ENCODE measurements at regions not wholly inside any gene's neighbourhood (a gene's known extent, or its start where the extent isn't known, plus 50 kb on each side); places are given as distances from the start of the nearest gene placed in this dataset.

DNA sequence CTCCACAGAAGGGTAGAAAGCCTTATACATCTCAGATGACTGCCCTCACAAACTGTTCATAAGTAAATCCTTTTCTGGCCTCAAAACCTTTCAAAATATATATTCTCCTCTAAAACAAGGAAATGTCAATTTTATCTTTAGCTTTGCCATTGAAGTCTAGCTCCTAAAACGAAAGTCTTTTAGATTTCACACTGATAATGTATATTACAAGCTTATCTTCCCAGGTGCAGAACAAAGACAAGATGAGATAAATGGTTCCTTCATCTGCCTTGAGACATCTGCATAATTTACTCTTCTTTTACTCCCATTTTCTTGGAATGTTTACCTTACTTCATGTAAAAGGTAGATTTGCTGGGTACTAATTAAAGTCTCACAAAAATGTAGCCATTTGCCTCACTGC, 257.1 kb downstream of the SYT10 start:
- in situ Hi-C loops (cut with MboI), result no loop called here
- 0% methylated on average over 1 of the region's 1 CpG for WGBS (ENCODE audit: insufficient coverage, low coverage, missing lambda C conversion rate)

More for the DNA sequence above, 257.1 kb downstream of the SYT10 start:
- H3K4me2 ChIP-seq (ENCODE audit: insufficient read depth, low read length), result no peak overlapping the region
- TF ChIP-seq MEIS2 (IDR thresholded peaks at IDR 0.05; ENCODE audit: partially characterized antibody), result peak; percentile 30
- no peak for TF ChIP-seq ETS2 (tag; IDR thresholded peaks at IDR 0.05; ENCODE audit: borderline replicate concordance, poor library complexity, severe bottlenecking)
- no peak for TF ChIP-seq CBFA2T2 (conservative IDR thresholded peaks at IDR 0.05)
- TF ChIP-seq CBFA2T3 (IDR thresholded peaks at IDR 0.05), result peak; percentile 27; the same call in 1 of the 2 replicates
- TF ChIP-seq, protein P1, sequence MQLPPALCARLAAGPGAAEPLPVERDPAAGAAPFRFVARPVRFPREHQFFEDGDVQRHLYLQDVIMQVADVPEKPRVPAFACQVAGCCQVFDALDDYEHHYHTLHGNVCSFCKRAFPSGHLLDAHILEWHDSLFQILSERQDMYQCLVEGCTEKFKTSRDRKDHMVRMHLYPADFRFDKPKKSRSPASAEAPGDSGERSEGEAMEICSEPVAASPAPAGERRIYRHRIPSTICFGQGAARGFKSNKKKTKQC (CRISPR knock-in tag; IDR thresholded peaks at IDR 0.05), result no peak
- peak; percentile 52 for TF ChIP-seq ARID1B (IDR thresholded peaks at IDR 0.05)
- 0 out of 2 replicates have a peak, but pooled peaks have one; percentile 9 for TF ChIP-seq TEAD4 (IDR thresholded peaks at IDR 0.05; ENCODE audit: low read length)
- no peak for TF ChIP-seq TEAD4 (CRISPR knock-in tag; IDR thresholded peaks at IDR 0.05; ENCODE audit: borderline replicate concordance)
- TF ChIP-seq, protein P2, sequence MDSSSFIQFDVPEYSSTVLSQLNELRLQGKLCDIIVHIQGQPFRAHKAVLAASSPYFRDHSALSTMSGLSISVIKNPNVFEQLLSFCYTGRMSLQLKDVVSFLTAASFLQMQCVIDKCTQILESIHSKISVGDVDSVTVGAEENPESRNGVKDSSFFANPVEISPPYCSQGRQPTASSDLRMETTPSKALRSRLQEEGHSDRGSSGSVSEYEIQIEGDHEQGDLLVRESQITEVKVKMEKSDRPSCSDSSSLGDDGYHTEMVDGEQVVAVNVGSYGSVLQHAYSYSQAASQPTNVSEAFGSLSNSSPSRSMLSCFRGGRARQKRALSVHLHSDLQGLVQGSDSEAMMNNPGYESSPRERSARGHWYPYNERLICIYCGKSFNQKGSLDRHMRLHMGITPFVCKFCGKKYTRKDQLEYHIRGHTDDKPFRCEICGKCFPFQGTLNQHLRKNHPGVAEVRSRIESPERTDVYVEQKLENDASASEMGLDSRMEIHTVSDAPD (CRISPR knock-in tag; IDR thresholded peaks at IDR 0.05), result no peak
- TF ChIP-seq KAT7 (CRISPR knock-in tag; IDR thresholded peaks at IDR 0.05; ENCODE audit: borderline replicate concordance), result no peak
- TF ChIP-seq, protein P3, sequence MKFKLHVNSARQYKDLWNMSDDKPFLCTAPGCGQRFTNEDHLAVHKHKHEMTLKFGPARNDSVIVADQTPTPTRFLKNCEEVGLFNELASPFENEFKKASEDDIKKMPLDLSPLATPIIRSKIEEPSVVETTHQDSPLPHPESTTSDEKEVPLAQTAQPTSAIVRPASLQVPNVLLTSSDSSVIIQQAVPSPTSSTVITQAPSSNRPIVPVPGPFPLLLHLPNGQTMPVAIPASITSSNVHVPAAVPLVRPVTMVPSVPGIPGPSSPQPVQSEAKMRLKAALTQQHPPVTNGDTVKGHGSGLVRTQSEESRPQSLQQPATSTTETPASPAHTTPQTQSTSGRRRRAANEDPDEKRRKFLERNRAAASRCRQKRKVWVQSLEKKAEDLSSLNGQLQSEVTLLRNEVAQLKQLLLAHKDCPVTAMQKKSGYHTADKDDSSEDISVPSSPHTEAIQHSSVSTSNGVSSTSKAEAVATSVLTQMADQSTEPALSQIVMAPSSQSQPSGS (CRISPR knock-in tag; IDR thresholded peaks at IDR 0.05), result no peak
- 0 out of 2 replicates have a peak, but pooled peaks have one; percentile 26 for TF ChIP-seq SOX6 (IDR thresholded peaks at IDR 0.05)
- FAIRE-seq (no peak), DNase-seq (ENCODE audit: extremely low read depth in 1 of 4, low spot score in 3 of 4) (no peak), ATAC-seq (no peak)
- H3K79me2 ChIP-seq (ENCODE audit: control insufficient read depth, insufficient read depth, low read length), result no peaks in the 10 kb centered on the region
- BruUV-seq (replicated peaks), result no TSS peak
- H3K9me3 ChIP-seq (replicated peaks; ENCODE audit: control insufficient read depth, insufficient read depth, low read depth, low read length), result no peaks in the 10 kb centered on the region; the same call in 1 of the 2 replicates
- no peaks in the 10 kb centered on the region for H3K27me3 ChIP-seq (ENCODE audit: control insufficient read depth in 2 of 2, insufficient read depth in 2 of 2, low read length in 2 of 2)
- H3K27ac ChIP-seq (ENCODE audit: extremely low read depth, low read depth, low read length), result no peak overlapping the region
- H3K9me1 ChIP-seq (ENCODE audit: control insufficient read depth, insufficient read depth, low read length), result no peaks in the 10 kb centered on the region
- POLR2A ChIA-PET, result no interaction called here
- CTCF ChIA-PET (ENCODE audit: low intra/inter-chr PET ratio), result no interaction called here
- no peak overlapping the region for H3K4me3 ChIP-seq
- H3K9ac ChIP-seq (ENCODE audit: insufficient read depth in 1 of 2, low read depth in 2 of 2, low read length in 2 of 2), result no peak overlapping the region
- H3K36me3 ChIP-seq (ENCODE audit: control insufficient read depth, insufficient read depth, low read length), result no peaks in the 10 kb centered on the region
- intact Hi-C loops (cut with micrococcal nuclease), result no loop called here
- no peak overlapping the region for H2AFZ ChIP-seq (ENCODE audit: low read depth, low read length)
- H3K4me1 ChIP-seq (replicated peaks in 1 of 2; ENCODE audit: control insufficient read depth in 2 of 2, insufficient read depth in 2 of 2, low read length in 2 of 2), result no peaks in the 10 kb centered on the region; a peak in 1 of 5 replicates
- H4K20me1 ChIP-seq (replicated peaks; ENCODE audit: control insufficient read depth, insufficient read depth, low read length), result no peaks in the 10 kb centered on the region

All from K562 (cell line).